IPS-NIHi7 (cell line): ENCODE measurements at regions not wholly inside any gene's neighbourhood (a gene's known extent, or its start where the extent isn't known, plus 50 kb on each side); places are given as distances from the start of the nearest gene placed in this dataset.
"Not testable (repeated sequence)": the region's sequence is repeated elsewhere in the genome, so short reads cannot be mapped to it uniquely, and the experiment has no call there.

Experiments
- DNase-seq: peaks from one replicate; pipeline ENCODE4 v3.0.0; 2012; ENCODE audit warnings: mixed read lengths; ENCODE audit errors: extremely low spot score

DNA sequence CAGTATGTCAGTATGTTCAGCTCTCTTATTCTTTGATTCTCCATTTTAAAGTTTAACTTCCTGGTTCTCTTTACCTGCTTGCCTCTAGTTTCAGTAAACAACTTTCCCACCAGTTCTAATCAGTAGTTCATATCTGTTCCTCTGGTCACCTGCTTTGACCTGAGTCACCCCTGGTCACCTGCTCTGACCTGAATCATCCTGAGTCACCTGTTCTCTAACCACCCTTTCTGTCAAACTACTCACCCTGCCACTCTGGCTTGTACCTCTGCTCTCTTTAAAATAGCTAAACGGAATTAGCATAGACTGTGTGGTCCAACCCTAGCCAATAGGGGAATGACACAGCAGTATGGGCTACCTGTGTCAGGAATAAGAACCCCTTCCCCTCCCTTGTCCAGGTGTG, 62.0 kb upstream of the NREP start:
- DNase-seq: not testable (repeated sequence)

DNA sequence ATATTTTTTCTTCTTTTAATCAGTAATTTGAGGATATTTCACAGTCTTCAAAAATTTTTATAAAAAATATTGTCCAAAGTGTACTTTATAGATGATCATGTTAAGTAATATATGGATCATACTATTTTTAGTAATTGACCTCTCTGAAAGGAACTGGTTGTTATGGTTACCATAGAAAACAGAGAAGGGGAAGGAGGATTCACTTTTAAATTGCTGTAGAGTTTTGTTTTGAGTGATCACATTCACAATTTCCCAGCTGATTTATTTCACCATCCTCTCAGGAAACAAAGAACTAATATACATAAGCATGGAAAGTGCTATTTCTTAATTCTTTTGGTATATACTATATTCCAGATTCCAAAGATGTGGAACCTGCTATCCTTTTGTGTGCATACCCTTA, 56.5 kb upstream of the NREP start:
- DNase-seq: no peak

- no peak for DNase-seq
These were observed 53.1 kb upstream of the NREP start for GRCh38 chr5:111810112-111810511.
